Trophoblast cell (in vitro differentiated cells and primary cell): ENCODE measurements at regions not wholly inside any gene's neighbourhood (a gene's known extent, or its start where the extent isn't known, plus 50 kb on each side); places are given as distances from the start of the nearest gene placed in this dataset.

Source experiments
- DNase-seq, 2 donors: peaks; one replicate each; pipeline ENCODE4 v3.0.0-alpha.2; 2016
- H2AFZ ChIP-seq: 2 replicates; pipeline ENCODE4 v1.6.1; 2013; ENCODE audit warnings: low read length, moderate library complexity, mild to moderate bottlenecking; ENCODE audit not compliant: insufficient read depth, poor library complexity
- H2AK5ac ChIP-seq: 2 replicates; pipeline ENCODE4 v1.6.1; 2013; ENCODE audit warnings: mild to moderate bottlenecking, low read length
- H2BK120ac ChIP-seq: 2 replicates; pipeline ENCODE4 v1.6.1; 2013; ENCODE audit warnings: low read length, mild to moderate bottlenecking, moderate library complexity; ENCODE audit not compliant: insufficient read depth, poor library complexity
- H2BK12ac ChIP-seq: 2 replicates; pipeline ENCODE4 v1.6.1; 2013; ENCODE audit warnings: mild to moderate bottlenecking, low read length, moderate library complexity
- H2BK5ac ChIP-seq: 2 replicates; pipeline ENCODE4 v1.6.1; 2013; ENCODE audit warnings: low read length, low read depth, moderate library complexity, mild to moderate bottlenecking; ENCODE audit not compliant: poor library complexity
- H3K14ac ChIP-seq: 2 replicates; pipeline ENCODE4 v1.6.1; 2013; ENCODE audit warnings: mild to moderate bottlenecking, low read length
- H3K18ac ChIP-seq: 2 replicates; pipeline ENCODE4 v1.6.1; 2013; ENCODE audit warnings: mild to moderate bottlenecking, low read length
- H3K23ac ChIP-seq: 2 replicates; pipeline ENCODE4 v1.6.1; 2013; ENCODE audit warnings: low read length
- H3K27ac ChIP-seq: 2 replicates; pipeline ENCODE4 v1.5.1; 2013; ENCODE audit warnings: low read depth, mild to moderate bottlenecking, inconsistent platforms, low read length, moderate library complexity
- H3K27me3 ChIP-seq: 2 replicates; pipeline ENCODE4 v1.6.1; 2013; ENCODE audit warnings: inconsistent platforms, mild to moderate bottlenecking, low read length, moderate library complexity; ENCODE audit not compliant: insufficient read depth
- H3K36me3 ChIP-seq, 2 experiments: 1 replicate in 1 of 2; 2 replicates in 1 of 2; pipeline ENCODE4 v1.6.1; 2013; ENCODE audit warnings: low read length in 2 of 2, mild to moderate bottlenecking in 2 of 2, moderate library complexity in 1 of 2; ENCODE audit not compliant: insufficient read depth in 2 of 2, control insufficient read depth in 1 of 2
- H3K4ac ChIP-seq: 2 replicates; pipeline ENCODE4 v1.6.1; 2013; ENCODE audit warnings: low read depth, mild to moderate bottlenecking, low read length, moderate library complexity
- H3K4me1 ChIP-seq, 2 experiments: 1 replicate in 1 of 2; 2 replicates in 1 of 2; pipeline ENCODE4 v1.6.1; 2013; ENCODE audit warnings: low read length in 2 of 2, mild to moderate bottlenecking in 2 of 2, moderate library complexity in 1 of 2; ENCODE audit not compliant: insufficient read depth in 2 of 2, control insufficient read depth in 1 of 2
- H3K4me2 ChIP-seq: 2 replicates; pipeline ENCODE4 v1.6.1; 2013; ENCODE audit warnings: inconsistent platforms, mild to moderate bottlenecking, low read length, moderate library complexity
- H3K4me3 ChIP-seq: 2 replicates; pipeline ENCODE4 v1.5.1; 2013; ENCODE audit warnings: mild to moderate bottlenecking, low read depth, low read length, inconsistent platforms
- H3K79me1 ChIP-seq: one replicate; pipeline ENCODE4 v1.6.1; 2013; ENCODE audit warnings: low read length
- H3K79me2 ChIP-seq: 2 replicates; pipeline ENCODE4 v1.6.1; 2013; ENCODE audit warnings: low read length, mild to moderate bottlenecking; ENCODE audit not compliant: control insufficient read depth, insufficient read depth, poor library complexity
- H3K9ac ChIP-seq: 2 replicates; pipeline ENCODE4 v1.6.1; 2013; ENCODE audit warnings: mild to moderate bottlenecking, low read length
- H3K9me3 ChIP-seq: 2 replicates; pipeline ENCODE4 v1.6.1; 2013; ENCODE audit warnings: low read depth, mild to moderate bottlenecking, control low read depth, inconsistent platforms, low read length; ENCODE audit not compliant: insufficient read depth
- H4K12ac ChIP-seq: 2 replicates; pipeline ENCODE4 v1.6.1; 2013; ENCODE audit warnings: low read depth, mild to moderate bottlenecking, low read length, moderate library complexity
- H4K8ac ChIP-seq: 2 replicates; pipeline ENCODE4 v1.6.1; 2013; ENCODE audit warnings: low read depth, mild to moderate bottlenecking, low read length, moderate library complexity
- H4K91ac ChIP-seq: one replicate; pipeline ENCODE4 v1.6.1; 2013; ENCODE audit warnings: low read depth, mild to moderate bottlenecking, low read length, moderate library complexity
- WGBS: extraction: QIAGEN DNeasy Blood & Tissue Kit; methylation state at CpG from one replicate; pipeline ENCODE4 v1.1.7; 2013; ENCODE audit warnings: missing lambda C conversion rate; ENCODE audit not compliant: insufficient read length, insufficient coverage; ENCODE audit errors: extremely low coverage; 5-methylcytosine and 5-hydroxymethylcytosine counted together

DNA sequence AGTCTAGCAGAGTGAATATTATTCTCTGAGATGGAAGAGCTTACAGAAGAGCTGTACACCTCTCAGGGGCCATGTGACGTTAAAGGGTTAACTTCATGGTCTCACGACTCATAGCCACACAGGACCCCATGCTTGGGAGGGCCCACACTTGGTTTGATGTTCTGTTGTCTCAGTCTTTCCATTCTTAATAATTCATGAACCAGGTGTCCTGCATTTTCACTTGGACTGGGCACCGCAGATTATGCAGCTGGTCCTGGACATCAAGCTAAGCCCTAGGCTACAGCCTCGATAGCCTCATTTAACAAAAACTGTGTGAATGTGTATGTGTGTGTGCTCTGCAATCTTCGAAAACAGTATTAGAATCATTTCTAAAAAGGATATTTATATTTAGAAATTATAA lies 323.5 kb downstream of the PLK2 start:
- Histone ChIP-seq H3K23ac (peak overlapping the region; percentile 15), H3K36me3 (no peaks in the 10 kb centered on the region), H2BK120ac (no peak overlapping the region), H3K27ac (no peak overlapping the region), H3K4me3 (no peak overlapping the region), H3K14ac (no peak overlapping the region), H4K12ac (no peak overlapping the region), H3K9ac (peak overlapping the region; percentile 52), H3K79me2 (no peaks in the 10 kb centered on the region), H2AFZ (no peak overlapping the region), H2AK5ac (no peak overlapping the region), H4K8ac (no peak overlapping the region), H3K4me1 (no peaks in the 10 kb centered on the region), H4K91ac (no peak overlapping the region), H3K27me3 (no peaks in the 10 kb centered on the region), H3K4ac (no peak overlapping the region), H2BK12ac (no peak overlapping the region), H3K4me2 (no peak overlapping the region), H3K79me1 (no peaks in the 10 kb centered on the region), H3K9me3 (no peaks in the 10 kb centered on the region), H3K18ac (no peak overlapping the region), H2BK5ac (no peak overlapping the region)
- no peak for DNase-seq
- WGBS = no CpG with 5 or more reads among the region's 5 CpGs

GRCh38 chr5:58135571-58136335 lies 324.1 kb downstream of the PLK2 start:
- no peak overlapping the region for H4K91ac ChIP-seq
- H4K12ac ChIP-seq = no peak overlapping the region
- no peak overlapping the region for H2BK5ac ChIP-seq
- H3K18ac ChIP-seq = no peak overlapping the region
- no peaks in the 10 kb centered on the region for H3K9me3 ChIP-seq
- H2BK12ac ChIP-seq = no peak overlapping the region
- H3K27me3 ChIP-seq = no peaks in the 10 kb centered on the region
- no peaks in the 10 kb centered on the region for H3K36me3 ChIP-seq
- DNase-seq = no peak
- H2BK120ac ChIP-seq = no peak overlapping the region
- H3K23ac ChIP-seq = no peak overlapping the region
- no peaks in the 10 kb centered on the region for H3K4me1 ChIP-seq
- H2AFZ ChIP-seq = no peak overlapping the region
- H3K79me1 ChIP-seq = no peaks in the 10 kb centered on the region
- no peak overlapping the region for H3K4ac ChIP-seq
- no CpG with 5 or more reads among the region's 5 CpGs for WGBS
- H3K14ac ChIP-seq = no peak overlapping the region
- H3K4me3 ChIP-seq = no peak overlapping the region
- no peak overlapping the region for H3K27ac ChIP-seq
- H4K8ac ChIP-seq = no peak overlapping the region
- H3K4me2 ChIP-seq = no peak overlapping the region
- H3K79me2 ChIP-seq = no peaks in the 10 kb centered on the region
- no peak overlapping the region for H2AK5ac ChIP-seq
- no peak overlapping the region for H3K9ac ChIP-seq

GRCh38 chr5:58133631-58134296 lies 326.1 kb downstream of the PLK2 start:
- Histone ChIP-seq H3K4me2 (no peak overlapping the region), H3K9ac (no peak overlapping the region), H3K4me1 (no peaks in the 10 kb centered on the region), H2AK5ac (no peak overlapping the region), H2AFZ (no peak overlapping the region), H3K23ac (no peak overlapping the region), H2BK5ac (no peak overlapping the region), H3K27ac (no peak overlapping the region), H4K12ac (no peak overlapping the region), H3K36me3 (no peaks in the 10 kb centered on the region), H4K91ac (no peak overlapping the region), H2BK12ac (no peak overlapping the region), H2BK120ac (no peak overlapping the region), H3K79me1 (no peaks in the 10 kb centered on the region), H3K18ac (no peak overlapping the region), H3K14ac (no peak overlapping the region), H3K4me3 (no peak overlapping the region), H3K4ac (no peak overlapping the region), H3K79me2 (no peaks in the 10 kb centered on the region), H3K9me3 (no peaks in the 10 kb centered on the region), H4K8ac (no peak overlapping the region), H3K27me3 (no peaks in the 10 kb centered on the region)
- DNase-seq = peak in 1 of 2 donors; percentile 3
- no CpG with 5 or more reads among the region's 5 CpGs for WGBS

GRCh38 chr5:58133216-58133615 lies 326.7 kb downstream of the PLK2 start:
- Histone ChIP-seq H4K91ac (no peak overlapping the region), H3K79me2 (no peaks in the 10 kb centered on the region), H3K23ac (no peak overlapping the region), H2BK5ac (no peak overlapping the region), H3K4me2 (no peak overlapping the region), H3K9ac (no peak overlapping the region), H2AFZ (no peak overlapping the region), H3K27me3 (no peaks in the 10 kb centered on the region), H3K79me1 (no peaks in the 10 kb centered on the region), H3K36me3 (no peaks in the 10 kb centered on the region), H2AK5ac (no peak overlapping the region), H3K4ac (no peak overlapping the region), H3K27ac (no peak overlapping the region), H2BK120ac (no peak overlapping the region), H3K4me1 (no peaks in the 10 kb centered on the region), H3K14ac (no peak overlapping the region), H3K18ac (no peak overlapping the region), H3K4me3 (no peak overlapping the region), H4K12ac (no peak overlapping the region), H4K8ac (no peak overlapping the region), H3K9me3 (no peaks in the 10 kb centered on the region), H2BK12ac (no peak overlapping the region)
- no CpG with 5 or more reads among the region's 7 CpGs for WGBS
- no peak for DNase-seq
